H1 (cell line): ENCODE measurements at regions not wholly inside any gene's neighbourhood (a gene's known extent, or its start where the extent isn't known, plus 50 kb on each side); places are given as distances from the start of the nearest gene placed in this dataset.
"Not testable (repeated sequence)": the region's sequence is repeated elsewhere in the genome, so short reads cannot be mapped to it uniquely, and the experiment has no call there.

Experiments
- CTCF ChIA-PET: fragments of 300-600 bp; sonication (Branson Sonifier 250); formaldehyde crosslinking; loops from one replicate; lab custom pipeline; 2021; ENCODE audit not compliant: partially characterized antibody; lab: Charles Lee
- POLR2A ChIA-PET: fragments of 300-600 bp; sonication (Branson Sonifier 250); formaldehyde crosslinking; loops from one replicate; lab custom pipeline; 2021; ENCODE audit warnings: inconsistent platforms; ENCODE audit not compliant: partially characterized antibody; lab: Charles Lee
- DNase-seq, 2 experiments: peaks; one replicate each; pipeline versions ENCODE4 v3.0.0 to v3.0.0-alpha.2; 2010 to 2022; ENCODE audit warnings: low spot score in 2 of 2, low read depth in 1 of 2, mixed read lengths in 1 of 2
- FAIRE-seq: peaks from 2 replicates; lab custom pipeline; 2011; peaks lifted over from hg19 to GRCh38; lab: Jason Lieb, UNC
- H2AFZ ChIP-seq: 2 replicates; pipeline ENCODE4 v1.8.1; 2012; ENCODE audit warnings: low read length, inconsistent platforms
- H2AK5ac ChIP-seq: 2 replicates; pipeline ENCODE4 v1.6.1; 2013; ENCODE audit warnings: low read depth, low read length
- H2BK120ac ChIP-seq: replicated peaks from 2 replicates; pipeline ENCODE3; 2013; ENCODE audit warnings: low read depth, low read length, inconsistent platforms
- H2BK12ac ChIP-seq: 2 replicates; pipeline ENCODE4 v1.6.1; 2013; ENCODE audit warnings: low read depth, low read length
- H2BK15ac ChIP-seq: 2 replicates; pipeline ENCODE4 v1.6.1; 2013; ENCODE audit warnings: low read length
- H2BK20ac ChIP-seq: 2 replicates; pipeline ENCODE4 v1.6.1; 2013; ENCODE audit warnings: low read length
- H2BK5ac ChIP-seq: 2 replicates; pipeline ENCODE4 v1.6.1; 2013; ENCODE audit warnings: low read depth, low read length
- H3K14ac ChIP-seq: 2 replicates; pipeline ENCODE4 v1.6.1; 2013; ENCODE audit warnings: inconsistent platforms; ENCODE audit not compliant: insufficient read length
- H3K18ac ChIP-seq: 2 replicates; pipeline ENCODE4 v1.6.1; 2013; ENCODE audit warnings: low read length; ENCODE audit errors: extremely low read depth
- H3K23ac ChIP-seq: 2 replicates; pipeline ENCODE4 v1.6.1; 2013; ENCODE audit warnings: inconsistent platforms; ENCODE audit not compliant: insufficient read length
- H3K23me2 ChIP-seq: 2 replicates; pipeline ENCODE4 v1.6.1; 2013; ENCODE audit warnings: low read depth, low read length
- H3K27ac ChIP-seq: 2 replicates; pipeline ENCODE4 v1.6.1; 2011; ENCODE audit warnings: low read depth, low read length, inconsistent platforms
- H3K27me3 ChIP-seq, 4 experiments: replicated peaks in 1 of 4; 1 replicate in 1 of 4; 2 replicates in 3 of 4; pipeline versions ENCODE4 v1.6.1 to v1.8.1; 2011 to 2013; ENCODE audit warnings: low read length in 3 of 4, mild to moderate bottlenecking in 3 of 4, inconsistent platforms in 2 of 4, mixed read lengths in 2 of 4, moderate library complexity in 1 of 4; ENCODE audit not compliant: control insufficient read depth in 3 of 4, insufficient read depth in 3 of 4; ENCODE audit errors: extremely low read depth in 1 of 4
- H3K36me3 ChIP-seq, 4 experiments: 2 replicates each; pipeline versions ENCODE4 v1.6.1 to v1.8.1; 2011 to 2013; ENCODE audit warnings: mild to moderate bottlenecking in 4 of 4, low read length in 3 of 4, moderate library complexity in 2 of 4, control low read depth in 1 of 4, inconsistent platforms in 1 of 4; ENCODE audit not compliant: insufficient read depth in 4 of 4, control insufficient read depth in 2 of 4
- H3K4ac ChIP-seq: replicated peaks from 2 replicates; pipeline ENCODE3; 2013; ENCODE audit warnings: low read length, low read depth, mixed read lengths, inconsistent platforms; ENCODE audit not compliant: insufficient read length
- H3K4me1 ChIP-seq, 4 experiments: replicated peaks in 1 of 4; 1 replicate in 1 of 4; 2 replicates in 3 of 4; pipeline versions ENCODE4 v1.6.1 to v1.8.1; 2011 to 2013; ENCODE audit warnings: low read length in 3 of 4, inconsistent platforms in 2 of 4, mixed read lengths in 1 of 4; ENCODE audit not compliant: insufficient read depth in 4 of 4, control insufficient read depth in 3 of 4
- H3K4me2 ChIP-seq, 2 experiments: 2 replicates each; pipeline versions ENCODE4 v1.6.1 to v1.8.1; 2011 to 2013; ENCODE audit warnings: low read depth in 2 of 2, low read length in 2 of 2, control low read depth in 1 of 2, inconsistent platforms in 1 of 2, mild to moderate bottlenecking in 1 of 2; ENCODE audit not compliant: insufficient read depth in 1 of 2
- H3K4me3 ChIP-seq, 4 experiments: fragments of 200-600, 300-600 bp in 1 of 4; sonication (generic), shearing (Covaris generic), sonication (Bioruptor Twin) in 1 of 4; 2 replicates each; pipeline versions ENCODE4 v1.5.1 to v1.8.1; 2011 to 2016; ENCODE audit warnings: low read length in 4 of 4, low read depth in 3 of 4, control low read depth in 2 of 4, inconsistent platforms in 2 of 4, mild to moderate bottlenecking in 2 of 4, mixed read lengths in 1 of 4, moderate library complexity in 1 of 4; ENCODE audit not compliant: insufficient read depth in 2 of 4; ENCODE audit errors: extremely low read depth in 1 of 4
- H3K56ac ChIP-seq: replicated peaks from 2 replicates; pipeline ENCODE3; 2013; ENCODE audit warnings: low read depth, mild to moderate bottlenecking, mixed read lengths, low read length, inconsistent platforms; ENCODE audit not compliant: insufficient read length
- H3K79me1 ChIP-seq: 2 replicates; pipeline ENCODE4 v1.6.1; 2013; ENCODE audit warnings: low read depth, low read length, control low read depth
- H3K79me2 ChIP-seq, 2 experiments: 2 replicates each; pipeline versions ENCODE4 v1.6.1 to v1.8.1; 2012 to 2013; ENCODE audit warnings: low read length in 2 of 2, mild to moderate bottlenecking in 2 of 2, inconsistent platforms in 1 of 2; ENCODE audit not compliant: insufficient read depth in 2 of 2, control insufficient read depth in 1 of 2
- H3K9ac ChIP-seq, 4 experiments: replicated peaks in 1 of 4; 1 replicate in 1 of 4; 2 replicates in 3 of 4; pipeline versions ENCODE4 v1.6.1 to v1.8.1; 2011 to 2013; ENCODE audit warnings: low read depth in 3 of 4, low read length in 3 of 4, control low read depth in 2 of 4, mild to moderate bottlenecking in 2 of 4, moderate library complexity in 2 of 4, inconsistent platforms in 1 of 4; ENCODE audit errors: extremely low read depth in 1 of 4
- H3K9me3 ChIP-seq, 2 experiments: 2 replicates each; pipeline versions ENCODE4 v1.6.1 to v1.8.1; 2012 to 2013; ENCODE audit warnings: mild to moderate bottlenecking in 2 of 2, moderate library complexity in 2 of 2, control low read depth in 1 of 2, inconsistent platforms in 1 of 2, low read depth in 1 of 2, low read length in 1 of 2, mixed read lengths in 1 of 2; ENCODE audit not compliant: insufficient read depth in 2 of 2
- H4K20me1 ChIP-seq, 2 experiments: replicated peaks in 1 of 2; 2 replicates each; pipeline versions ENCODE3 to v1.8.1; 2011 to 2013; ENCODE audit warnings: inconsistent platforms in 2 of 2, low read length in 2 of 2, mild to moderate bottlenecking in 1 of 2; ENCODE audit not compliant: insufficient read depth in 2 of 2, control insufficient read depth in 1 of 2
- H4K5ac ChIP-seq: 2 replicates; pipeline ENCODE4 v1.6.1; 2013; ENCODE audit warnings: low read length, low read depth, mixed read lengths, inconsistent platforms; ENCODE audit not compliant: insufficient read length
- H4K8ac ChIP-seq: 2 replicates; pipeline ENCODE4 v1.8.0; 2013; ENCODE audit warnings: mild to moderate bottlenecking, moderate library complexity, low read length, inconsistent platforms; ENCODE audit not compliant: insufficient read depth; ENCODE audit errors: extremely low read depth
- H4K91ac ChIP-seq: replicated peaks from 2 replicates; pipeline ENCODE3; 2013; ENCODE audit warnings: low read length, mixed read lengths, inconsistent platforms; ENCODE audit not compliant: insufficient read length
- RAD21 ChIP-seq, 2 experiments: IDR thresholded peaks in 1 of 2; conservative IDR thresholded peaks in 1 of 2; 2 replicates each; pipeline ENCODE4 v1.6.1; 2011; ENCODE audit warnings: low read depth in 2 of 2, low read length in 2 of 2, improper control_type of control experiment in 1 of 2, inconsistent platforms in 1 of 2, mild to moderate bottlenecking in 1 of 2, moderate library complexity in 1 of 2
- WGBS, 2 experiments: shearing (Covaris generic) in 1 of 2; methylation state at CpG; one replicate each; pipeline versions ENCODE4 v1.1.6 to v1.1.7; 2013 to 2015; ENCODE audit warnings: low lambda C conversion rate in 2 of 2, mixed read lengths in 2 of 2, inconsistent platforms in 1 of 2, low coverage in 1 of 2, missing lambda C conversion rate in 1 of 2; ENCODE audit not compliant: insufficient replicate concordance in 2 of 2, insufficient coverage in 1 of 2, insufficient read length in 1 of 2; ENCODE audit errors: extremely low coverage in 1 of 2, missing lambda C conversion rate in 1 of 2; 5-methylcytosine and 5-hydroxymethylcytosine counted together

- not testable (repeated sequence) for H3K4me1 ChIP-seq
- TF ChIP-seq RAD21 (IDR thresholded peaks at IDR 0.05 in 1 of 2, conservative IDR thresholded peaks at IDR 0.05 in 1 of 2; ENCODE audit: low read depth in 2 of 2, low read length in 2 of 2) = peak; percentile 2 to 14; a peak in 2 of 4 replicates
- TF ChIP-seq, all 59 proteins: peak for 1; not testable (repeated sequence) for 58
- H3K56ac ChIP-seq, H3K36me3 ChIP-seq, H4K8ac ChIP-seq, H2BK120ac ChIP-seq, H3K4ac ChIP-seq, POLR2A ChIA-PET, H3K4me2 ChIP-seq, H3K27me3 ChIP-seq, H3K14ac ChIP-seq, H2BK20ac ChIP-seq, H4K5ac ChIP-seq, H3K9me3 ChIP-seq, H3K23ac ChIP-seq, DNase-seq, H3K79me2 ChIP-seq, CTCF ChIA-PET, H2BK15ac ChIP-seq, H2BK12ac ChIP-seq, H3K9ac ChIP-seq, H3K4me3 ChIP-seq, H2AFZ ChIP-seq, H3K79me1 ChIP-seq, H4K91ac ChIP-seq, H2AK5ac ChIP-seq, H2BK5ac ChIP-seq, H3K27ac ChIP-seq, H3K18ac ChIP-seq, H4K20me1 ChIP-seq, H3K23me2 ChIP-seq: not testable (repeated sequence)
- FAIRE-seq = peak; percentile 69
- 17% methylated on average over 3 of the region's 6 CpGs; no CpG with 5 or more reads in 1 of the 2 experiments for WGBS, 2 experiments
Measured at GRCh38 chr2:87496036-87497006, 251.6 kb upstream of the PLGLB2 start.
